Retinal pigment epithelial cell (primary cell): ENCODE measurements at regions not wholly inside any gene's neighbourhood (a gene's known extent, or its start where the extent isn't known, plus 50 kb on each side); places are given as distances from the start of the nearest gene placed in this dataset.

Experiments used
- DNase-seq: peaks from one replicate; pipeline ENCODE4 v3.0.0-alpha.2; 2010; ENCODE audit warnings: low read depth
- H3K4me3 ChIP-seq: 2 replicates; pipeline ENCODE4 v1.5.1; 2011; ENCODE audit warnings: mild to moderate bottlenecking, low read length, control low read depth, moderate library complexity
- TF ChIP-seq, protein P1 (sequence below): conservative IDR thresholded peaks from 2 replicates; pipeline ENCODE4 v1.5.1; 2011; ENCODE audit warnings: low read depth, low read length, control low read depth, inconsistent platforms

- H3K4me3 ChIP-seq = no peak overlapping the region
- no peak for DNase-seq
- TF ChIP-seq, protein P1, sequence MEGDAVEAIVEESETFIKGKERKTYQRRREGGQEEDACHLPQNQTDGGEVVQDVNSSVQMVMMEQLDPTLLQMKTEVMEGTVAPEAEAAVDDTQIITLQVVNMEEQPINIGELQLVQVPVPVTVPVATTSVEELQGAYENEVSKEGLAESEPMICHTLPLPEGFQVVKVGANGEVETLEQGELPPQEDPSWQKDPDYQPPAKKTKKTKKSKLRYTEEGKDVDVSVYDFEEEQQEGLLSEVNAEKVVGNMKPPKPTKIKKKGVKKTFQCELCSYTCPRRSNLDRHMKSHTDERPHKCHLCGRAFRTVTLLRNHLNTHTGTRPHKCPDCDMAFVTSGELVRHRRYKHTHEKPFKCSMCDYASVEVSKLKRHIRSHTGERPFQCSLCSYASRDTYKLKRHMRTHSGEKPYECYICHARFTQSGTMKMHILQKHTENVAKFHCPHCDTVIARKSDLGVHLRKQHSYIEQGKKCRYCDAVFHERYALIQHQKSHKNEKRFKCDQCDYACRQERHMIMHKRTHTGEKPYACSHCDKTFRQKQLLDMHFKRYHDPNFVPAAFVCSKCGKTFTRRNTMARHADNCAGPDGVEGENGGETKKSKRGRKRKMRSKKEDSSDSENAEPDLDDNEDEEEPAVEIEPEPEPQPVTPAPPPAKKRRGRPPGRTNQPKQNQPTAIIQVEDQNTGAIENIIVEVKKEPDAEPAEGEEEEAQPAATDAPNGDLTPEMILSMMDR = no peak
Measured at GRCh38 chr11:32232516-32232915, 141.6 kb downstream of the RCN1 start.

DNA sequence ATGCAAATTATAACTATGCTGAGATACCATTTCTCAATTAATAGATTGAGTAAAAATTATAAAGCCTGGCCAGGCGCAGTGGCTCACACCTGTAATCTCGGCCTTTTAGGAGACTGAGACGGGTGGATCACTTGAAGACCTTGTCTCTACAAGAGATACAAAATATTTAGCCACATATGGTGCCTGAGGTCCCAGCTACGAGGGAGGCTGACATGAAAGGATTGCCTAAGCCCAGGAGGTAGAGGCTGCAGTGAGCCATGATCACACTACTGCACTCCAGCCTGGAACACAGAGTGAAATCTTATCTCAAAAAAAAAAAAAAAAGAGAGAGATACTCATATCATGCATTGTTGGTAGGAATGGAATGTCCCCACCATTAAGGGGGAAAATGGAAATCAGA is 142.4 kb downstream of the RCN1 start:
- no peak overlapping the region for H3K4me3 ChIP-seq
- no peak for DNase-seq
- TF ChIP-seq, protein P1 = no peak

DNA sequence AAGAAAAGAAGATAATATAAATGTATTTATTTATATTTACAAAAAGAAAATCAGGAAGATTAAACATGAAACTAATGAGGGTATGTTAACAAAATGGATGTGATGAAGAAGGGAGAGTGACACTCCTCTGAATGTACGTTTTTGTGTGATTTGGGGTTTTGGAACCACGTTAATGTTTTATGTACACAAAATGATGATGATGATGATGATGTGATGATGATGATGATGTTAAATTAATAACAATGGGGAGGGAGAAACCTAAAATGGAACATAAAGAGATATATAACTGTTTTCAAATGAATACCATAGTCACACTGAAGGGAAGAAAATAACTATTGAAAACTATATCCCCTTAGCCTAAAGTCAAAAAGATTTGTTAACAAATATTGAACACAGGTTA is 143.1 kb downstream of the RCN1 start:
- TF ChIP-seq, protein P1 = no peak
- no peak for DNase-seq
- no peak overlapping the region for H3K4me3 ChIP-seq

DNA sequence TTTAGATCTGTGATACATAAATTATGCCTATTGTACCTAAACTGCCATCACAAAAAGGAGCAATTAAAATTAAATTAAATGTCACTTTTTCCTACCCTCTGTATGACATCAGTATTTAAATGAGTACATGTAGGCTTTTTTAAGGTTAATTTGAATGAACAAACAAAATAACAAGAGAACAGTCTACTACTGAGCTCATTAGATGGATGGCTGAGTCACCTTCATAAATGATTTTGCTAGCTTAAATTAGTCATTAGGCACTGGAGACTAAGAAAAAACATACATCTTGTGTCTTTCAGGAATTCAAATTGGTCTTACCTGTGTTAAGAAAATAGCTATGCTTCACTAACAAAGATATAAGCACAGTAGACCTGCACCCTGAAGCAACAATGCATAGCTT is 153.6 kb downstream of the RCN1 start:
- H3K4me3 ChIP-seq = no peak overlapping the region
- TF ChIP-seq, protein P1 = no peak

DNA sequence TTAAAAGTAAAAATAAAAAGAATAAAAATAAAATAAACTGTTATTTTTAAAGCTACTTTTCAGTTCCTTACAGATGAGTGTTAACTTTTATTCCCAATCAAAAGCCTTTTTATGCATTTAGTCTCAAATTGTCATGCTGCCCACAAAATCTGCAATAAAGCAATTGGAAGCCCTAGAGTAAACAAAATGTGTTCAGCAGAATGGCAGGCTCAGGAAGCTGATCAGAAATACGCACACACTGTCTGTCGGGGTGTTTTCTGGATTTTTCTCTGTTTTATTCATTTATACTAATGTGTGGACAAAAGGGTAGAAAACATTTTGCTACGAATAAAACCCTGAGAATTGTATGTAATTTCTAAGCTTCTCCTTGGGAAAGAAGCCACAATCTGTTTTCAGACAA is 162.8 kb downstream of the RCN1 start:
- TF ChIP-seq, protein P1 = no peak
- DNase-seq = no peak
- H3K4me3 ChIP-seq = no peak overlapping the region

More for the DNA sequence above, 153.6 kb downstream of the RCN1 start:
- no peak for DNase-seq

DNA sequence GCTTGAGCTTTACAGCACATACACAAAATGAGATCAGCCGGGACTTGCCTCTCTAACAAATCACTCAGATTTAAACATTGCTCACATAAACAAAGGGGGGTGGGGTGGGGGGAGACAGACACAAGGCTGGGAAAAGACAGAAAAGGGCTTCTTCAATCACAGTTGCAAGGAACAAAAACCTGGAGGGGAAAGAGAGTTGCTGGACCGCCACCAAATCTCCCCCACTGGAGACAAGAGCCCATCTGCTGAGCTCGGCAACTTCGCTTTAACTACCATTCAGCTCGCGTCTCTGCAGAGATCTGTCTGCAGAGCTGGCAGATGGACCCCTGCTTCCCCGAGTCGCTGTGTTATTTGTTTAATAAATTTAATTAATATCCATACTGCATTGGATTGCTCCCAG is 165.0 kb downstream of the RCN1 start:
- no peak overlapping the region for H3K4me3 ChIP-seq
- TF ChIP-seq, protein P1 = no peak
- DNase-seq = no peak

- TF ChIP-seq, protein P1 = no peak
- no peak overlapping the region for H3K4me3 ChIP-seq
- no peak for DNase-seq
Measured at GRCh38 chr11:32256466-32256865, 165.6 kb downstream of the RCN1 start.
